Stimulated activated CD8-positive, alpha-beta memory T cell treated with anti-CD3 and anti-CD28 coated beads, Interleukin-12 subunit alpha, Interleukin-12 subunit beta, amount 100 ng/mL, for 4 hours (primary cell): ENCODE measurements at regions not wholly inside any gene's neighbourhood (a gene's known extent, or its start where the extent isn't known, plus 50 kb on each side); places are given as distances from the start of the nearest gene placed in this dataset.
"Not testable (repeated sequence)": the region's sequence is repeated elsewhere in the genome, so short reads cannot be mapped to it uniquely, and the experiment has no call there.

Experiments
- DNase-seq: peaks from one replicate; pipeline ENCODE4 v3.0.0-alpha.2; 2020; ENCODE audit warnings: low read depth

GRCh38 chr7:32645255-32645654, 150.0 kb downstream of the AVL9 start:
- not testable (repeated sequence) for DNase-seq

GRCh38 chr7:32643194-32643593, 147.9 kb downstream of the AVL9 start:
- DNase-seq, result no peak

- DNase-seq, result no peak
Measured at GRCh38 chr7:32639122-32639521, 143.8 kb downstream of the AVL9 start.

GRCh38 chr7:32638479-32639121, 143.3 kb downstream of the AVL9 start:
- DNase-seq, result not testable (repeated sequence)
